Stomach (tissue), 4 donors: ENCODE measurements at regions not wholly inside any gene's neighbourhood (a gene's known extent, or its start where the extent isn't known, plus 50 kb on each side); places are given as distances from the start of the nearest gene placed in this dataset.

ENCODE experiments used
- EP300 ChIP-seq: sonication (generic); formaldehyde crosslinking; IDR thresholded peaks from one replicate; pipeline ENCODE4 v1.6.1; 2017; ENCODE audit warnings: antibody characterized with exemption
- POLR2AphosphoS5 ChIP-seq, 3 donors: sonication (generic); formaldehyde crosslinking; IDR thresholded peaks; one replicate each; pipeline ENCODE4 v1.6.1; 2016; ENCODE audit warnings: antibody characterized with exemption in 3 of 3
- TF ChIP-seq, protein P1 (sequence below), 7 experiments: fragments of 450-650 bp in 4 of 7; fragments of 200-600 bp in 3 of 7; sonication (generic) in 3 of 7; IDR thresholded peaks; one replicate each; pipeline ENCODE4 v1.5.1; 2016 to 2019; ENCODE audit warnings: antibody characterized with exemption in 7 of 7, control low read depth in 2 of 7, mild to moderate bottlenecking in 1 of 7

DNA sequence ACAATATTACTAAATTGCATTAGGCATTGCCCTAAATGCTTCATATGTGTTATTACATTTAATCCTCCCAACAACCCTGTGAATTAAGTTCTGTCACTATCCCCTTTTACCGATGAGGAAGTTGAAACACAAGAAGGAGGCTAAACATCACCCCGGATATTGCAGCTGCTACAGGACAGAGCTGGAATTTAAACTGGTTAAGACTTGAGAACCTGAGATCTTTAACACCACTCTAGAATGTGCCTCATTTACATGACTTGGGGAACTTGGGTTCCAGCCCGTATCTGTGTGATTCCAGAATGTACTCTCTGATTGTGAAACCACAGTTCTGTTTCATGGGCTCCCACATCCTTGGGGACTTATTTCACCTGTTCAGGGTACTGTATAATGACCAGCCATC is 165.1 kb upstream of the PPARGC1A start:
- TF ChIP-seq EP300 (no peak), POLR2AphosphoS5 (IDR thresholded peaks at IDR 0.05) (no peak)
- TF ChIP-seq, protein P1, sequence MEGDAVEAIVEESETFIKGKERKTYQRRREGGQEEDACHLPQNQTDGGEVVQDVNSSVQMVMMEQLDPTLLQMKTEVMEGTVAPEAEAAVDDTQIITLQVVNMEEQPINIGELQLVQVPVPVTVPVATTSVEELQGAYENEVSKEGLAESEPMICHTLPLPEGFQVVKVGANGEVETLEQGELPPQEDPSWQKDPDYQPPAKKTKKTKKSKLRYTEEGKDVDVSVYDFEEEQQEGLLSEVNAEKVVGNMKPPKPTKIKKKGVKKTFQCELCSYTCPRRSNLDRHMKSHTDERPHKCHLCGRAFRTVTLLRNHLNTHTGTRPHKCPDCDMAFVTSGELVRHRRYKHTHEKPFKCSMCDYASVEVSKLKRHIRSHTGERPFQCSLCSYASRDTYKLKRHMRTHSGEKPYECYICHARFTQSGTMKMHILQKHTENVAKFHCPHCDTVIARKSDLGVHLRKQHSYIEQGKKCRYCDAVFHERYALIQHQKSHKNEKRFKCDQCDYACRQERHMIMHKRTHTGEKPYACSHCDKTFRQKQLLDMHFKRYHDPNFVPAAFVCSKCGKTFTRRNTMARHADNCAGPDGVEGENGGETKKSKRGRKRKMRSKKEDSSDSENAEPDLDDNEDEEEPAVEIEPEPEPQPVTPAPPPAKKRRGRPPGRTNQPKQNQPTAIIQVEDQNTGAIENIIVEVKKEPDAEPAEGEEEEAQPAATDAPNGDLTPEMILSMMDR (IDR thresholded peaks at IDR 0.05) = no peak
